Neuron (in vitro differentiated cells): ENCODE measurements at regions not wholly inside any gene's neighbourhood (a gene's known extent, or its start where the extent isn't known, plus 50 kb on each side); places are given as distances from the start of the nearest gene placed in this dataset.

Experiments used
- H2AFZ ChIP-seq: one replicate; pipeline ENCODE4 v1.6.1; 2013; ENCODE audit warnings: low read depth, mild to moderate bottlenecking, inconsistent platforms, low read length, moderate library complexity
- H3K27me3 ChIP-seq: one replicate; pipeline ENCODE4 v1.6.1; 2013; ENCODE audit warnings: low read length; ENCODE audit not compliant: insufficient read depth
- H3K36me3 ChIP-seq: one replicate; pipeline ENCODE4 v1.6.1; 2013; ENCODE audit warnings: low read length; ENCODE audit not compliant: insufficient read depth
- H3K4me1 ChIP-seq: one replicate; pipeline ENCODE4 v1.6.1; 2013; ENCODE audit warnings: low read length; ENCODE audit not compliant: insufficient read depth
- H3K4me3 ChIP-seq: 2 replicates; pipeline ENCODE4 v1.5.1; 2013; ENCODE audit warnings: mild to moderate bottlenecking, low read length, moderate library complexity
- H3K9me3 ChIP-seq: one replicate; pipeline ENCODE4 v1.6.1; 2013; ENCODE audit warnings: low read length

GRCh38 chr14:101077481-101078074 lies 174.1 kb upstream of the RTL1 start:
- Histone ChIP-seq H3K4me3 (peak overlapping the region; percentile 35), H3K9me3 (no peaks in the 10 kb centered on the region), H3K4me1 (peaks cover 26% of the 10 kb centered on the region), H3K27me3 (no peaks in the 10 kb centered on the region), H3K36me3 (no peaks in the 10 kb centered on the region), H2AFZ (peak overlapping the region; percentile 50)

GRCh38 chr14:101078170-101078891 lies 174.8 kb upstream of the RTL1 start:
- peaks cover 18% of the 10 kb centered on the region for H3K4me1 ChIP-seq
- H2AFZ ChIP-seq: no peak overlapping the region
- no peaks in the 10 kb centered on the region for H3K27me3 ChIP-seq
- peak overlapping the region; percentile 35 for H3K4me3 ChIP-seq
- peaks cover 2% of the 10 kb centered on the region for H3K9me3 ChIP-seq
- H3K36me3 ChIP-seq: no peaks in the 10 kb centered on the region

DNA sequence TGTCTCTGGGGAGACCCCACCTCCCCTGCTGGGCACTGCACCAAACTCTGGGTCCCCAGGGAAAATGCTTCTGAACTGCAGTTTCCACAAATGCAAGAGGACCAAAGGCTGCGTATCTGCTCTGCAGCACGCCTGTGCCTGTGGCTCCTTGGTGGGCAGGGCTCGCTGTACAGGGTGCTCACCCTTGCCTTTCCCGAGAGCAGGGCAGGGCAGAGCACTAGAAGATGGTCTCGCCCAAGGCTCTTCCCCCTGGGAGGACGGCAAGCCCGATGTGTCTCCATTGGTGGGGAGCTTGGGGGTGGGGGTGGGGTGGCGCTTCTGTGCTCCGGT lies 175.3 kb upstream of the RTL1 start:
- no peak overlapping the region for H2AFZ ChIP-seq
- H3K27me3 ChIP-seq: no peaks in the 10 kb centered on the region
- H3K4me1 ChIP-seq: peaks cover 15% of the 10 kb centered on the region
- no peak overlapping the region for H3K4me3 ChIP-seq
- H3K36me3 ChIP-seq: no peaks in the 10 kb centered on the region
- H3K9me3 ChIP-seq: peaks cover 2% of the 10 kb centered on the region

GRCh38 chr14:101080922-101081593 lies 177.5 kb upstream of the RTL1 start:
- H3K9me3 ChIP-seq: peaks cover 2% of the 10 kb centered on the region

GRCh38 chr14:101082036-101082435 lies 178.5 kb upstream of the RTL1 start:
- H3K36me3 ChIP-seq: no peaks in the 10 kb centered on the region
- H3K27me3 ChIP-seq: no peaks in the 10 kb centered on the region
- no peak overlapping the region for H3K4me3 ChIP-seq
- no peak overlapping the region for H2AFZ ChIP-seq
- H3K9me3 ChIP-seq: peaks cover 2% of the 10 kb centered on the region
- peaks cover 9% of the 10 kb centered on the region for H3K4me1 ChIP-seq

More at GRCh38 chr14:101080922-101081593, 177.5 kb upstream of the RTL1 start:
- Histone ChIP-seq H3K4me3 (no peak overlapping the region), H2AFZ (no peak overlapping the region), H3K36me3 (no peaks in the 10 kb centered on the region), H3K27me3 (no peaks in the 10 kb centered on the region), H3K4me1 (peaks cover 15% of the 10 kb centered on the region)

- Histone ChIP-seq H3K9me3 (peaks cover 2% of the 10 kb centered on the region), H3K36me3 (no peaks in the 10 kb centered on the region), H2AFZ (no peak overlapping the region), H3K4me3 (no peak overlapping the region), H3K27me3 (no peaks in the 10 kb centered on the region), H3K4me1 (peaks cover 2% of the 10 kb centered on the region)
Measured at GRCh38 chr14:101082436-101083384, 179.2 kb upstream of the RTL1 start.

DNA sequence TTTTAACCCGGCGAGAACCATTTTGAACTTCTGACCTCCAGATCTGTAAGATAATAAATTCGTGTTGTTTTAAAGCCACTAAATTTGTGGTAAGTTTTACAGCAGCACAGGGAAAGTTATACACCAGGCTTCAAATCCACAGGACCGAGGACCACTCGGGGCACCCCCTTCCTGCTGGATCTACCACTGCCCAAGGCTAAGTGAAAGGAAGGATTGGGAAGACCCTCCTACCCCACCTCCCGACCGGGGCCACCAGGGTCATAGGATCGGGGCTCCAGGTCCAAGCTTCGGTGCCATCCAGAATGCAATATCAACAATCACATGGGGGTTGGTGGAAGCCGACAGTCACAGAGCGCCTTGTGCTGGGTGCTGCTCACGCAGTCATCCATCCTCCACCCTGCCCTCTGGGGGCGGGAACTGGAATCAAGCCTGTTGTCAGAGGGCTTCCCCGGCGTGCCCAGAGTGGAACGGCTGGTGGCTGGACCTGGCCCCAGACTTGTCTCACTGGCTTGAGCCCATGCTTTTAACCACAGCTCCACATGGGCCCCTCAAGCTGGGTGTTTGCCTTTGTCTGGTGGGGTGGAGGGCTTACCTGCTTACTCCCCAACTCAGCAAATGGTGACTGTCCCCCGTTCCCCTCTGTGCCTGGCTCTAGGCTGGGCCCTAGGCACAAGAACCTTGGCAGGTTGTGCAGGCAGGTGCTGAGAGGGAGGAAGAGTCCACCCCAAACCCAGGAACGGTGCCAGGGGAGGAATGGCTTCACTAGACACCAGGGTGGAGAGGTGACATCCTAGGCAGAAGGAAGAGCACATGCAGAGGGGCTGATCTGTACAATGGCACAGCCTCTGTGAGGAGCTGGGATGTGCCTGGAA lies 180.3 kb upstream of the RTL1 start:
- Histone ChIP-seq H3K36me3 (no peaks in the 10 kb centered on the region), H3K4me3 (no peak overlapping the region), H3K27me3 (no peaks in the 10 kb centered on the region), H2AFZ (no peak overlapping the region), H3K9me3 (peaks cover 2% of the 10 kb centered on the region), H3K4me1 (no peaks in the 10 kb centered on the region)

DNA sequence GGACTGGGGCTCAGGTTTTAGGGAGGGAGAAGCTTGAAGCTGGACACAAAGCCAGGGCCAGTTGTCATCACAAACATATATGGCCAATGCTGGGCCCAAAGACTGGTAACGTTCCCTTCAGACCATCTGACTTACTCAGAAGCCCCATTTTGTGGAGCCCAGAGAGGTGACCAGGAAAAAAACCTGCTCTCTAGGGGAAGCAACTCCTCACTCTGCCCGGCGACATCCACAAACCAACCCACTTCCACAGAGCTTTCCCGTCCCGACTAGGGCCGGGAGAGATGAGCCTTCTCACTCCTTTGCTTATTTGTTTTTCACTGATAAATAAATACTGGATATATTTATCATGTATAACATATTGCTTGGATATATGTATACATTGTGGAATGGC lies 180.9 kb upstream of the RTL1 start:
- no peaks in the 10 kb centered on the region for H3K36me3 ChIP-seq
- no peak overlapping the region for H3K4me3 ChIP-seq
- no peak overlapping the region for H2AFZ ChIP-seq

DNA sequence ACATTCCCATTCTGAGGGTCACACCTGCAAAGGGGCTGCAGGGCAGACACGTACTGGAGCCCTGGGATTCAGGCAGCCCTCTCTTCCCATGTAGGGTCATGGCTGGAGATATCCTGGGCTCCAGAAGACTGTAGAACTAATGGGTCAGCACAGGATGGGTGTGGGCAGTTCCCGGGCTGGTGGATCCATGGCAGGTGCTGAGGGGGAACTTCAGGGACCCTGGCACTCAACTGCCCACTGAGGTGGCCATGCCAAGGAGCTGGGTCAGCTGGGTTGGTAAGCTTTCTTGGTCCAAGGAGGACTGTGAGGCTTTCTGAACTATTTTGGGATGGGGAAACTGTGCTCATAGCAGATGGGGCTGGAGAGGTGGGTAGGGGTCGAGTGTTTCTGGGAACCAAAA lies 183.4 kb upstream of the RTL1 start:
- H3K9me3 ChIP-seq: peaks cover 2% of the 10 kb centered on the region
- no peaks in the 10 kb centered on the region for H3K27me3 ChIP-seq
- H2AFZ ChIP-seq: no peak overlapping the region
- H3K4me3 ChIP-seq: no peak overlapping the region
- H3K36me3 ChIP-seq: no peaks in the 10 kb centered on the region
- no peaks in the 10 kb centered on the region for H3K4me1 ChIP-seq

More for the DNA sequence above, 180.9 kb upstream of the RTL1 start:
- Histone ChIP-seq H3K9me3 (peaks cover 2% of the 10 kb centered on the region), H3K27me3 (no peaks in the 10 kb centered on the region), H3K4me1 (no peaks in the 10 kb centered on the region)

GRCh38 chr14:101087614-101088394 lies 184.3 kb upstream of the RTL1 start:
- no peak overlapping the region for H2AFZ ChIP-seq
- H3K9me3 ChIP-seq: peaks cover 2% of the 10 kb centered on the region
- no peaks in the 10 kb centered on the region for H3K36me3 ChIP-seq
- no peak overlapping the region for H3K4me3 ChIP-seq
- no peaks in the 10 kb centered on the region for H3K4me1 ChIP-seq
- H3K27me3 ChIP-seq: no peaks in the 10 kb centered on the region

- H3K9me3 ChIP-seq: no peaks in the 10 kb centered on the region
- no peaks in the 10 kb centered on the region for H3K27me3 ChIP-seq
- no peak overlapping the region for H3K4me3 ChIP-seq
- no peaks in the 10 kb centered on the region for H3K36me3 ChIP-seq
- no peaks in the 10 kb centered on the region for H3K4me1 ChIP-seq
- H2AFZ ChIP-seq: no peak overlapping the region
Measured at GRCh38 chr14:101088395-101088667, 184.8 kb upstream of the RTL1 start.

GRCh38 chr14:101088714-101089113 lies 185.2 kb upstream of the RTL1 start:
- Histone ChIP-seq H2AFZ (no peak overlapping the region), H3K36me3 (no peaks in the 10 kb centered on the region), H3K4me3 (no peak overlapping the region), H3K9me3 (no peaks in the 10 kb centered on the region), H3K4me1 (no peaks in the 10 kb centered on the region), H3K27me3 (no peaks in the 10 kb centered on the region)
